Mesendoderm (in vitro differentiated cells): ENCODE measurements at regions not wholly inside any gene's neighbourhood (a gene's known extent, or its start where the extent isn't known, plus 50 kb on each side); places are given as distances from the start of the nearest gene placed in this dataset.
A peak's percentile ranks its signal among the peaks of the same experiment; 100 is the strongest.
"Not testable (repeated sequence)": the region's sequence is repeated elsewhere in the genome, so short reads cannot be mapped to it uniquely, and the experiment has no call there.

Source experiments
- DNase-seq: peaks from one replicate; pipeline ENCODE4 v3.0.0; 2013
- H2AK5ac ChIP-seq: 2 replicates; pipeline ENCODE4 v1.6.1; 2013; ENCODE audit warnings: low read length, inconsistent platforms
- H2BK120ac ChIP-seq: 2 replicates; pipeline ENCODE4 v1.6.1; 2013; ENCODE audit warnings: low read depth, mild to moderate bottlenecking, low read length, moderate library complexity, mixed read lengths
- H2BK15ac ChIP-seq: replicated peaks from 2 replicates; pipeline ENCODE4 v1.6.1; 2013; ENCODE audit warnings: low read depth, mild to moderate bottlenecking, moderate library complexity
- H2BK5ac ChIP-seq: 2 replicates; pipeline ENCODE4 v1.6.1; 2013; ENCODE audit warnings: low read length, inconsistent platforms
- H3K18ac ChIP-seq: 2 replicates; pipeline ENCODE4 v1.6.1; 2013; ENCODE audit warnings: mild to moderate bottlenecking, low read length, mixed read lengths
- H3K23ac ChIP-seq: one replicate; pipeline ENCODE4 v1.6.1; 2013; ENCODE audit warnings: low read length
- H3K27ac ChIP-seq: 2 replicates; pipeline ENCODE4 v1.5.1; 2013; ENCODE audit warnings: low read depth, mild to moderate bottlenecking, inconsistent platforms, low read length, moderate library complexity
- H3K27me3 ChIP-seq: 2 replicates; pipeline ENCODE4 v1.6.1; 2013; ENCODE audit warnings: low read length, control low read depth, mild to moderate bottlenecking, inconsistent platforms; ENCODE audit not compliant: insufficient read depth, poor library complexity
- H3K36me3 ChIP-seq: 2 replicates; pipeline ENCODE4 v1.6.1; 2013; ENCODE audit warnings: low read length, inconsistent platforms; ENCODE audit not compliant: control insufficient read depth, insufficient read depth
- H3K4ac ChIP-seq: one replicate; pipeline ENCODE4 v1.6.1; 2013; ENCODE audit warnings: low read depth, mild to moderate bottlenecking, low read length, moderate library complexity
- H3K4me1 ChIP-seq: 2 replicates; pipeline ENCODE4 v1.6.1; 2013; ENCODE audit warnings: low read depth, low read length, inconsistent platforms; ENCODE audit not compliant: control insufficient read depth
- H3K4me2 ChIP-seq: 2 replicates; pipeline ENCODE4 v1.6.1; 2013; ENCODE audit warnings: low read length
- H3K4me3 ChIP-seq: 2 replicates; pipeline ENCODE4 v1.5.1; 2013; ENCODE audit warnings: mild to moderate bottlenecking, low read length
- H3K56ac ChIP-seq: one replicate; pipeline ENCODE4 v1.6.1; 2013; ENCODE audit warnings: low read length
- H3K79me1 ChIP-seq: 2 replicates; pipeline ENCODE4 v1.6.1; 2013; ENCODE audit warnings: low read length, inconsistent platforms
- H3K79me2 ChIP-seq: 2 replicates; pipeline ENCODE4 v1.6.1; 2013; ENCODE audit warnings: mild to moderate bottlenecking, low read length; ENCODE audit not compliant: control insufficient read depth, insufficient read depth
- H3K9ac ChIP-seq: 2 replicates; pipeline ENCODE4 v1.6.1; 2013; ENCODE audit warnings: low read length, inconsistent platforms
- H4K5ac ChIP-seq: one replicate; pipeline ENCODE4 v1.6.1; 2013; ENCODE audit warnings: low read length
- H4K8ac ChIP-seq: one replicate; pipeline ENCODE4 v1.6.1; 2013; ENCODE audit warnings: low read depth, mild to moderate bottlenecking, control low read depth, low read length, moderate library complexity
- WGBS: extraction: QIAGEN DNeasy Blood & Tissue Kit; methylation state at CpG from one replicate; pipeline ENCODE4 v1.1.7; 2013; ENCODE audit warnings: low lambda C conversion rate, missing lambda C conversion rate; ENCODE audit not compliant: insufficient coverage; ENCODE audit errors: extremely low coverage; 5-methylcytosine and 5-hydroxymethylcytosine counted together

DNA sequence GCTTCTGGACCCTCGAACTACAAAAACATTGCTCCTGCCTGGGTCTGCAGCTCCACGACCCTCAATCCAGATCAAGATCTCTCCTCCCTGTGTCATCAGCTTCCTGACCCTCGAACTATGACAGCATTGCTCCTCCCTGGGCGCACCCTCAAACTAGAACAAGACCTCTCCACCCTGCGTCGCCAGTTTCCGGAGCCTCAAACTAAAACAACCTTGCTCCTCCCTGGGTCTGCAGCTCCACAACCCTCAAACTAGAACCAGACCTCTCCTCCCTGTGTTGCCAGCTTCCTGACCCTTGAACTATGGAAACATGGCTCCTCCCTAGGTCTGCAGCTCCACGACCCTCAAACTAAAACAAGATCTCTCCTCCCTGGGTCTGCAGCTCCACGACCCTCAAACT lies 339.7 kb upstream of the SULF2 start:
- Histone ChIP-seq H3K79me2 (no peaks in the 10 kb centered on the region), H2BK5ac (no peak overlapping the region), H2BK120ac (no peak overlapping the region), H4K5ac (no peak overlapping the region), H3K9ac (no peak overlapping the region), H3K27me3 (no peaks in the 10 kb centered on the region), H3K18ac (no peak overlapping the region), H3K79me1 (no peaks in the 10 kb centered on the region), H2BK15ac (no peak overlapping the region), H3K23ac (no peak overlapping the region), H4K8ac (no peak overlapping the region), H3K27ac (no peak overlapping the region), H3K36me3 (no peaks in the 10 kb centered on the region), H3K4me3 (no peak overlapping the region), H3K4ac (no peak overlapping the region), H2AK5ac (no peak overlapping the region), H3K4me1 (no peaks in the 10 kb centered on the region), H3K4me2 (no peak overlapping the region), H3K56ac (no peak overlapping the region)
- no CpG with 5 or more reads among the region's 9 CpGs for WGBS
- DNase-seq: no peak

GRCh38 chr20:48124181-48124782 lies 339.0 kb upstream of the SULF2 start:
- no peak for DNase-seq
- Histone ChIP-seq H4K8ac (no peak overlapping the region), H3K27ac (no peak overlapping the region), H3K4ac (no peak overlapping the region), H3K36me3 (no peaks in the 10 kb centered on the region), H3K18ac (no peak overlapping the region), H3K56ac (no peak overlapping the region), H3K79me1 (no peaks in the 10 kb centered on the region), H3K4me1 (no peaks in the 10 kb centered on the region), H3K4me3 (no peak overlapping the region), H4K5ac (no peak overlapping the region), H3K23ac (peak overlapping the region; percentile 57), H3K4me2 (no peak overlapping the region), H3K27me3 (no peaks in the 10 kb centered on the region), H2AK5ac (no peak overlapping the region), H3K9ac (no peak overlapping the region), H2BK15ac (no peak overlapping the region), H3K79me2 (no peaks in the 10 kb centered on the region), H2BK120ac (no peak overlapping the region), H2BK5ac (no peak overlapping the region)
- no CpG with 5 or more reads among the region's 14 CpGs for WGBS

DNA sequence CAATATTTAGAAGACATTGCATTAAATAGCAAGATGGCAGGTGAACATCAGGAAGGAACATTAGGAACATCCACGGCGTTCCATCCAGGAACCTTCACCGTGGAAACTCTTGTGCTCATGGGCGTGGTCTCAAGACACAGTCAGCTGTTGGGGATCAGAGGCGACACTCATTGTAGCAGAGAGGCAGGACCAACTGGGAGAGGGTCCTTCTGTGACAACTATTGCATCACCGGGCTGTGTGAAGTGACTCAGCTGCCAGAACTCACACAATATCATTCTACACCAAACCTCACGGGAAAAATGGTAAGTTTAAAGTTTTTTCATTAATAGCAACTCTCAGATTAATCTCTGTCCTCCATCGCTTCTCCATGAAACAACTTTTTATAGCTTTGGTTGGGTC lies 334.8 kb upstream of the SULF2 start:
- H3K18ac ChIP-seq: no peak overlapping the region
- H3K27ac ChIP-seq: no peak overlapping the region
- H3K27me3 ChIP-seq: no peaks in the 10 kb centered on the region
- H3K36me3 ChIP-seq: no peaks in the 10 kb centered on the region
- H2BK15ac ChIP-seq: no peak overlapping the region
- no peak overlapping the region for H3K56ac ChIP-seq
- no peaks in the 10 kb centered on the region for H3K79me1 ChIP-seq
- no peak overlapping the region for H3K9ac ChIP-seq
- H4K8ac ChIP-seq: no peak overlapping the region
- H3K23ac ChIP-seq: no peak overlapping the region
- WGBS: no CpG with 5 or more reads among the region's 8 CpGs
- no peak overlapping the region for H3K4me2 ChIP-seq
- H3K4me3 ChIP-seq: no peak overlapping the region
- no peak for DNase-seq
- no peak overlapping the region for H2BK120ac ChIP-seq
- no peak overlapping the region for H4K5ac ChIP-seq
- H2AK5ac ChIP-seq: no peak overlapping the region
- no peaks in the 10 kb centered on the region for H3K79me2 ChIP-seq
- no peaks in the 10 kb centered on the region for H3K4me1 ChIP-seq
- no peak overlapping the region for H2BK5ac ChIP-seq
- H3K4ac ChIP-seq: no peak overlapping the region

GRCh38 chr20:48119389-48119788 lies 334.1 kb upstream of the SULF2 start:
- not testable (repeated sequence) for H3K56ac ChIP-seq, H3K4me2 ChIP-seq, H3K4me3 ChIP-seq, H2BK5ac ChIP-seq, H4K5ac ChIP-seq, H3K27ac ChIP-seq, H4K8ac ChIP-seq, H3K23ac ChIP-seq, H3K18ac ChIP-seq, H3K36me3 ChIP-seq, H3K27me3 ChIP-seq, H3K79me1 ChIP-seq, H3K79me2 ChIP-seq, H2BK15ac ChIP-seq, H3K4ac ChIP-seq, H3K9ac ChIP-seq, H2AK5ac ChIP-seq, H2BK120ac ChIP-seq, DNase-seq, H3K4me1 ChIP-seq
- WGBS: no CpG with 5 or more reads among the region's 5 CpGs

DNA sequence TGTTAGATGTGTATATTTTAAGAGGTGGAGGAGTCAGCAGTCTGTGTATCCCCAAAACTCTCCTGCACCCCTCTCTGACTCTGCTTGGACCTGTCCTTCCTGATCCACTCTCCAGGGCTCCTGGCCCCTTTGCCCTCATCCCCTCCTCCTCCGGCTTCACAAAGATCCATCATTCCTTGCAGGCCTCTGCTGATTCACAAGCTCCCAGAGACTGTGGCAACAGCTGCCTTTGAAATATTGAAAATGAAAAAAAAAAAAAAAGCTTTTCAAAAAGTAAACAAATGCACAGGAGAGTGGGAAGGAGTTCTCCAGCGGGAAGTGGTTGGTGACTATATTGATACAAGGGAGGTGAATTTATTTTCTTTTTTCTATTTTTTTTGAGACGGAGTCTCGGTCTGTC lies 330.2 kb upstream of the SULF2 start:
- Histone ChIP-seq H2BK5ac (no peak overlapping the region), H3K23ac (no peak overlapping the region), H3K4ac (no peak overlapping the region), H2AK5ac (no peak overlapping the region), H3K79me2 (no peaks in the 10 kb centered on the region), H3K18ac (no peak overlapping the region), H2BK120ac (no peak overlapping the region), H2BK15ac (no peak overlapping the region), H3K4me1 (no peaks in the 10 kb centered on the region), H3K9ac (no peak overlapping the region), H3K27me3 (no peaks in the 10 kb centered on the region), H3K36me3 (no peaks in the 10 kb centered on the region), H3K4me2 (no peak overlapping the region), H3K56ac (no peak overlapping the region), H3K79me1 (no peaks in the 10 kb centered on the region), H4K8ac (no peak overlapping the region), H3K4me3 (no peak overlapping the region), H3K27ac (no peak overlapping the region), H4K5ac (no peak overlapping the region)
- no peak for DNase-seq
- no CpG with 5 or more reads among the region's 4 CpGs for WGBS

DNA sequence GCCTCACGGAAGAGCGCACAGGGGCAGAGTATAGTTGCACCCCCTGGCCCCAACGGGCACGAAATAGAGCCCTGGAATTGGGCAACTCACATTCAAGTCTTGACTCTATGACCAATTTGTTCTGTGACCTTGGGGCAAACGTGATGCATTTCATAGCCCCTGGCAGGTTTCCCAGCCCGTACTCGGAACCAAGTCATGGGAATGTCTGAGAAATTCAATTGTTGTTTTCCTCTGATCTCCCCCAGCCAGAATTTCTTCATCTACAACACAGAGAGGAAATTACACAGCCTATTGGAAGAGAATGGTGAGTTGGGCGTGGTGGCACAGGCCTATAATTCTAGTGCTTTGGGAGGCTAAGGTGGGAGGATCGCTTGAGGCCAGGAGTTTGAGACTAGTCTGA lies 322.3 kb upstream of the SULF2 start:
- Histone ChIP-seq H3K4me1 (no peaks in the 10 kb centered on the region), H3K23ac (no peak overlapping the region), H3K56ac (no peak overlapping the region), H3K18ac (no peak overlapping the region), H3K36me3 (no peaks in the 10 kb centered on the region), H2BK15ac (no peak overlapping the region), H3K4me2 (no peak overlapping the region), H3K4me3 (no peak overlapping the region), H2BK120ac (no peak overlapping the region), H3K79me1 (no peaks in the 10 kb centered on the region), H4K5ac (no peak overlapping the region), H3K79me2 (no peaks in the 10 kb centered on the region), H3K27me3 (no peaks in the 10 kb centered on the region), H3K9ac (no peak overlapping the region), H3K4ac (no peak overlapping the region), H2BK5ac (no peak overlapping the region), H3K27ac (no peak overlapping the region), H4K8ac (no peak overlapping the region), H2AK5ac (no peak overlapping the region)
- WGBS: no CpG with 5 or more reads among the region's 9 CpGs
- no peak for DNase-seq
